RWPE2 (cell line): ENCODE measurements at regions not wholly inside any gene's neighbourhood (a gene's known extent, or its start where the extent isn't known, plus 50 kb on each side); places are given as distances from the start of the nearest gene placed in this dataset.

Experiments used
- ATAC-seq: fragments of 200-7000 bp; cut with Tn5 transposase; 3 replicates; pipeline ENCODE4 v1.9.1; 2021; ENCODE audit warnings: low read depth
- DNase-seq: peaks from one replicate; pipeline ENCODE4 v3.0.0-alpha.2; 2020; ENCODE audit warnings: low spot score
- H3K27ac ChIP-seq: fragments of 450-650 bp; 2 replicates; pipeline ENCODE4 v1.5.1; 2017; ENCODE audit warnings: mild to moderate bottlenecking; ENCODE audit not compliant: poor library complexity, severe bottlenecking
- H3K27me3 ChIP-seq: fragments of 250-450 bp; sonication (Bioruptor Pico); 2 replicates; pipeline ENCODE4 v1.5.1; 2021; ENCODE audit warnings: mild to moderate bottlenecking, moderate library complexity; ENCODE audit not compliant: insufficient read depth, poor library complexity, severe bottlenecking
- H3K36me3 ChIP-seq: fragments of 250-450 bp; sonication (Bioruptor Pico); 2 replicates; pipeline ENCODE4 v1.5.1; 2020; ENCODE audit warnings: low read depth, mild to moderate bottlenecking, moderate library complexity
- H3K4me1 ChIP-seq: fragments of 250-450 bp; sonication (Bioruptor Pico); 2 replicates; pipeline ENCODE4 v1.5.1; 2021; ENCODE audit warnings: mild to moderate bottlenecking, moderate library complexity; ENCODE audit not compliant: insufficient read depth, poor library complexity, severe bottlenecking
- H3K4me3 ChIP-seq: fragments of 250-450 bp; sonication (Bioruptor Pico); 2 replicates; pipeline ENCODE4 v1.5.1; 2021; ENCODE audit warnings: mild to moderate bottlenecking, moderate library complexity; ENCODE audit not compliant: severe bottlenecking
- H3K9me3 ChIP-seq: fragments of 250-450 bp; sonication (Bioruptor Pico); 2 replicates; pipeline ENCODE4 v1.5.1; 2021; ENCODE audit warnings: mild to moderate bottlenecking, moderate library complexity; ENCODE audit not compliant: severe bottlenecking
- CTCF ChIP-seq: fragments of 450-650 bp; IDR thresholded peaks from one replicate; pipeline ENCODE4 v1.5.1; 2017; ENCODE audit warnings: mild to moderate bottlenecking, moderate library complexity; ENCODE audit not compliant: poor library complexity, severe bottlenecking

DNA sequence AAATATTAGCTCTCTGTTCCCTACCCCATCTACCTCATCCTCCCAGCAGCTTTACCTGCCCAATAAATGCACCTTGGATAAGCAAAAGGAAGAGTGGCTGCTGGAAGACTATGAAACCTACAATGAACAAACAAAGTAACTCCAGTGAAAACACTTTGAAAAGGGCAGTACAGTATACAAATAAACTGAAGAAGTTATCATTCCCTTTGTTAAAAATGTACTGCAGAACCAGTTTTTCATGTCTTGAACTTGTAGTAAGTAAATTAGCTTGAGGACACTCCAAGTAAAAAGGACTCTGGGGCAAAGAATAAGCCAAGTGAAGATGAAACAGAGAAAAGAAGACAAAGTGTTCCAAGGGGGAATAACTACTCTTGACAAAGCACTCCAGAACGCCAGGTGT is 457.1 kb downstream of the DTWD2 start:
- ATAC-seq = no peak
- TF ChIP-seq CTCF = no peak
- no peaks in the 10 kb centered on the region for H3K4me1 ChIP-seq

GRCh38 chr5:118529361-118530144 is 458.8 kb downstream of the DTWD2 start:
- TF ChIP-seq CTCF = no peak
- ATAC-seq = no peak
- Histone ChIP-seq H3K4me3 (no peak overlapping the region), H3K9me3 (no peaks in the 10 kb centered on the region), H3K27me3 (peaks cover 11% of the 10 kb centered on the region), H3K27ac (no peak overlapping the region), H3K4me1 (no peaks in the 10 kb centered on the region), H3K36me3 (no peaks in the 10 kb centered on the region)
- no peak for DNase-seq

More for the DNA sequence above, 457.1 kb downstream of the DTWD2 start:
- peaks cover 4% of the 10 kb centered on the region for H3K9me3 ChIP-seq
- H3K36me3 ChIP-seq = no peaks in the 10 kb centered on the region
- DNase-seq = no peak
- H3K4me3 ChIP-seq = no peak overlapping the region
- H3K27me3 ChIP-seq = peaks cover 6% of the 10 kb centered on the region
- no peak overlapping the region for H3K27ac ChIP-seq

GRCh38 chr5:118522626-118523025 is 465.7 kb downstream of the DTWD2 start:
- H3K9me3 ChIP-seq = no peaks in the 10 kb centered on the region
- H3K27ac ChIP-seq = no peak overlapping the region
- ATAC-seq = no peak
- DNase-seq = no peak
- TF ChIP-seq CTCF = no peak
- H3K27me3 ChIP-seq = peaks cover 29% of the 10 kb centered on the region
- H3K4me3 ChIP-seq = no peak overlapping the region
- H3K36me3 ChIP-seq = no peaks in the 10 kb centered on the region
- no peaks in the 10 kb centered on the region for H3K4me1 ChIP-seq

GRCh38 chr5:118520771-118521415 is 467.5 kb downstream of the DTWD2 start:
- H3K4me1 ChIP-seq = no peaks in the 10 kb centered on the region
- peaks cover 23% of the 10 kb centered on the region for H3K27me3 ChIP-seq
- DNase-seq (no peak), ATAC-seq (no peak)
- no peaks in the 10 kb centered on the region for H3K9me3 ChIP-seq
- TF ChIP-seq CTCF = no peak
- H3K36me3 ChIP-seq = no peaks in the 10 kb centered on the region
- no peak overlapping the region for H3K4me3 ChIP-seq
- H3K27ac ChIP-seq = no peak overlapping the region

GRCh38 chr5:118519466-118519865 is 468.9 kb downstream of the DTWD2 start:
- Histone ChIP-seq H3K27me3 (peaks cover 17% of the 10 kb centered on the region), H3K27ac (no peak overlapping the region), H3K4me3 (no peak overlapping the region), H3K9me3 (no peaks in the 10 kb centered on the region), H3K4me1 (no peaks in the 10 kb centered on the region), H3K36me3 (no peaks in the 10 kb centered on the region)
- no peak for ATAC-seq
- TF ChIP-seq CTCF = no peak
- no peak for DNase-seq
